SK-N-SH (cell line): ENCODE measurements at regions not wholly inside any gene's neighbourhood (a gene's known extent, or its start where the extent isn't known, plus 50 kb on each side); places are given as distances from the start of the nearest gene placed in this dataset.
"Not testable (repeated sequence)": the region's sequence is repeated elsewhere in the genome, so short reads cannot be mapped to it uniquely, and the experiment has no call there.

Experiments
- CTCF ChIA-PET: fragments of 300-600, 350-600 bp; formaldehyde crosslinking; extraction: SDS; loops from one replicate; lab custom pipeline; 2021; lab: Yijun Ruan, JAX
- POLR2A ChIA-PET: fragments of 350-600 bp; sonication (Branson Sonifier 250); formaldehyde crosslinking; extraction: SDS; loops from one replicate; lab custom pipeline; 2020; ENCODE audit warnings: antibody characterized with exemption, inconsistent platforms; lab: Yijun Ruan, JAX
- DNase-seq: peaks from one replicate; pipeline ENCODE4 v3.0.0; 2012
- H2AFZ ChIP-seq: fragments of 200-600 bp; sonication (generic); 2 replicates; pipeline ENCODE4 v1.8.1; 2016; ENCODE audit warnings: antibody characterized with exemption, mild to moderate bottlenecking, low read depth
- H3F3A ChIP-seq: fragments of 200-600 bp; sonication (generic); replicated peaks from 2 replicates; pipeline ENCODE3; 2016; ENCODE audit warnings: antibody characterized with exemption, mild to moderate bottlenecking; ENCODE audit not compliant: insufficient read depth
- H3K27ac ChIP-seq, 2 experiments: fragments of 200-500 bp in 1 of 2; fragments of 200-600 bp in 1 of 2; sonication (Bioruptor generic) in 1 of 2; sonication (generic), shearing (Covaris generic) in 1 of 2; 2 replicates each; pipeline versions ENCODE4 v1.5.1 to v1.6.1; 2014 to 2016; ENCODE audit warnings: low read depth in 2 of 2, inconsistent platforms in 1 of 2, low read length in 1 of 2, mild to moderate bottlenecking in 1 of 2, mixed read lengths in 1 of 2
- H3K27me3 ChIP-seq: fragments of 200-600 bp; sonication (generic), shearing (Covaris generic); 2 replicates; pipeline ENCODE4 v1.6.1; 2016; ENCODE audit warnings: mixed run types; ENCODE audit not compliant: insufficient read depth
- H3K36me3 ChIP-seq, 2 experiments: fragments of 200-500 bp in 1 of 2; fragments of 200-600 bp in 1 of 2; sonication (Bioruptor generic) in 1 of 2; sonication (generic) in 1 of 2; replicated peaks in 1 of 2; 2 replicates each; pipeline versions ENCODE3 to v1.5.1; 2014 to 2016; ENCODE audit warnings: low read length in 1 of 2, mild to moderate bottlenecking in 1 of 2; ENCODE audit not compliant: insufficient read depth in 2 of 2, control insufficient read depth in 1 of 2
- H3K4me1 ChIP-seq, 2 experiments: fragments of 200-500 bp in 1 of 2; fragments of 200-600 bp in 1 of 2; sonication (Bioruptor generic) in 1 of 2; sonication (generic), shearing (Covaris generic) in 1 of 2; 2 replicates each; pipeline versions ENCODE4 v1.5.1 to v1.6.1; 2014 to 2016; ENCODE audit warnings: low read depth in 1 of 2, low read length in 1 of 2, mixed run types in 1 of 2; ENCODE audit not compliant: insufficient read depth in 2 of 2, control insufficient read depth in 1 of 2
- H3K4me2 ChIP-seq: fragments of 200-600 bp; sonication (generic), shearing (Covaris generic); 2 replicates; pipeline ENCODE4 v1.6.1; 2017; ENCODE audit warnings: mixed run types
- H3K4me3 ChIP-seq, 2 experiments: fragments of 200-500 bp in 1 of 2; fragments of 200-600 bp in 1 of 2; sonication (Bioruptor generic) in 1 of 2; sonication (generic), shearing (Covaris generic) in 1 of 2; 2 replicates each; pipeline versions ENCODE4 v1.5.1 to v1.8.1; 2014 to 2016; ENCODE audit warnings: low read depth in 2 of 2, inconsistent platforms in 1 of 2, low read length in 1 of 2, mild to moderate bottlenecking in 1 of 2, mixed read lengths in 1 of 2, moderate library complexity in 1 of 2
- H3K79me2 ChIP-seq: fragments of 200-600 bp; sonication (generic); 2 replicates; pipeline ENCODE4 v1.8.1; 2017; ENCODE audit warnings: mild to moderate bottlenecking; ENCODE audit not compliant: insufficient read depth
- H3K9ac ChIP-seq: fragments of 200-600 bp; sonication (generic); 2 replicates; pipeline ENCODE4 v1.6.1; 2017; ENCODE audit warnings: mixed run types
- H3K9me2 ChIP-seq: fragments of 200-600 bp; sonication (generic); 2 replicates; pipeline ENCODE4 v1.6.1; 2017; ENCODE audit warnings: mixed run types
- H3K9me3 ChIP-seq: fragments of 200-600 bp; sonication (generic); 2 replicates; pipeline ENCODE4 v1.6.1; 2017; ENCODE audit warnings: mixed run types, mild to moderate bottlenecking, moderate library complexity
- H4K20me1 ChIP-seq: fragments of 200-600 bp; sonication (generic); 2 replicates; pipeline ENCODE4 v1.6.1; 2017; ENCODE audit warnings: mild to moderate bottlenecking, mixed run types; ENCODE audit not compliant: insufficient read depth
- EZH2phosphoT487 ChIP-seq: fragments of 200-600 bp; sonication (generic); IDR thresholded peaks from 2 replicates; pipeline ENCODE4 v1.6.1; 2017; ENCODE audit warnings: low read depth, mixed run types, mild to moderate bottlenecking, antibody characterized with exemption, moderate library complexity, borderline replicate concordance
- FOXJ3 ChIP-seq: sonication (generic); formaldehyde crosslinking; IDR thresholded peaks from 2 replicates; pipeline ENCODE4 v1.5.1; 2020; ENCODE audit warnings: mild to moderate bottlenecking, missing genetic modification reagents
- MAX ChIP-seq: IDR thresholded peaks from 2 replicates; pipeline ENCODE4 v1.4.0; 2012; ENCODE audit warnings: low read depth
- MEF2A ChIP-seq: IDR thresholded peaks from 2 replicates; pipeline ENCODE4 v1.4.0; 2012; ENCODE audit warnings: low read depth, borderline replicate concordance
- NFIC ChIP-seq: IDR thresholded peaks from 2 replicates; pipeline ENCODE4 v1.4.0; 2012; ENCODE audit warnings: borderline replicate concordance
- NRF1 ChIP-seq: IDR thresholded peaks from 2 replicates; pipeline ENCODE4 v1.6.1; 2012; ENCODE audit warnings: low read depth, mild to moderate bottlenecking, low read length
- POLR2AphosphoS5 ChIP-seq: IDR thresholded peaks from 2 replicates; pipeline ENCODE4 v1.6.1; 2012; ENCODE audit warnings: low read depth, low read length
- RFX5 ChIP-seq: IDR thresholded peaks from 2 replicates; pipeline ENCODE4 v1.6.1; 2012; ENCODE audit warnings: mild to moderate bottlenecking, improper control_type of control experiment, low read length
- SIN3A ChIP-seq: IDR thresholded peaks from 2 replicates; pipeline ENCODE4 v1.6.1; 2012; ENCODE audit warnings: low read depth, mild to moderate bottlenecking, low read length, moderate library complexity, borderline replicate concordance
- SMC3 ChIP-seq: IDR thresholded peaks from 2 replicates; pipeline ENCODE4 v1.6.1; 2012; ENCODE audit warnings: low read depth, low read length, improper control_type of control experiment
- USF1 ChIP-seq: IDR thresholded peaks from 2 replicates; pipeline ENCODE4 v1.4.0; 2012; ENCODE audit warnings: low read depth, borderline replicate concordance
- YY1 ChIP-seq: IDR thresholded peaks from 2 replicates; pipeline ENCODE4 v1.4.0; 2012; ENCODE audit warnings: low read depth, mild to moderate bottlenecking
- WGBS: methylation state at CpG from one replicate; pipeline ENCODE4 v1.1.6; 2017; ENCODE audit warnings: low lambda C conversion rate; 5-methylcytosine and 5-hydroxymethylcytosine counted together

GRCh38 chr13:90605664-90606063 lies 741.8 kb upstream of the MIR17HG start:
- no peak overlapping the region for H3K9ac ChIP-seq
- H3F3A ChIP-seq, result no peaks in the 10 kb centered on the region
- H3K36me3 ChIP-seq, result no peaks in the 10 kb centered on the region
- H3K27me3 ChIP-seq, result no peaks in the 10 kb centered on the region
- no peak overlapping the region for H2AFZ ChIP-seq
- H3K27ac ChIP-seq, result no peak overlapping the region
- POLR2A ChIA-PET, result no interaction called here
- no peaks in the 10 kb centered on the region for H3K9me3 ChIP-seq
- no peak for DNase-seq
- CTCF ChIA-PET, result interaction anchor here (1.5 kb wide), 1 partner anchor 45 kb away, joined by 3 read pairs; no protein-coding TSS in a partner anchor
- 48% methylated on average over 1 of the region's 1 CpG for WGBS
- no peaks in the 10 kb centered on the region for H4K20me1 ChIP-seq
- H3K9me2 ChIP-seq, result no peaks in the 10 kb centered on the region
- no peak overlapping the region for H3K4me2 ChIP-seq
- H3K4me3 ChIP-seq, result no peak overlapping the region
- H3K79me2 ChIP-seq, result no peaks in the 10 kb centered on the region
- H3K4me1 ChIP-seq, result no peaks in the 10 kb centered on the region
- TF ChIP-seq EZH2phosphoT487 (no peak), FOXJ3 (CRISPR knock-in tag) (no peak), RFX5 (no peak), YY1 (no peak), SMC3 (no peak), POLR2AphosphoS5 (no peak), MAX (no peak), NRF1 (no peak), NFIC (no peak), SIN3A (no peak)

GRCh38 chr13:90606921-90607320 lies 740.6 kb upstream of the MIR17HG start:
- WGBS, result 48% methylated on average over 6 of the region's 6 CpGs
- H3K36me3 ChIP-seq, H3K9ac ChIP-seq, H3K4me3 ChIP-seq, H3K4me2 ChIP-seq, H4K20me1 ChIP-seq, H3F3A ChIP-seq, H3K9me3 ChIP-seq, H3K4me1 ChIP-seq, H2AFZ ChIP-seq, DNase-seq, POLR2A ChIA-PET, H3K27me3 ChIP-seq, H3K79me2 ChIP-seq, H3K9me2 ChIP-seq, H3K27ac ChIP-seq: not testable (repeated sequence)
- CTCF ChIA-PET, result interaction anchor here (1.5 kb wide), 1 partner anchor 46 kb away, joined by 3 read pairs; no protein-coding TSS in a partner anchor

- no peaks in the 10 kb centered on the region for H3K9me2 ChIP-seq
- no peak overlapping the region for H3K27ac ChIP-seq
- CTCF ChIA-PET, result interaction anchor here (1.4 kb wide), 1 partner anchor 11 kb away, joined by 6 read pairs; no protein-coding TSS in a partner anchor
- H3K4me1 ChIP-seq, result no peaks in the 10 kb centered on the region
- H3K27me3 ChIP-seq, result no peaks in the 10 kb centered on the region
- H3K36me3 ChIP-seq, result no peaks in the 10 kb centered on the region
- no peaks in the 10 kb centered on the region for H4K20me1 ChIP-seq
- WGBS, result 72% methylated on average over 2 of the region's 2 CpGs
- TF ChIP-seq POLR2AphosphoS5, result no peak
- TF ChIP-seq RFX5, result no peak
- TF ChIP-seq MEF2A, result no peak
- no peak for TF ChIP-seq USF1
- no peak for TF ChIP-seq FOXJ3 (CRISPR knock-in tag)
- no peak overlapping the region for H3K4me3 ChIP-seq
- H2AFZ ChIP-seq, result no peak overlapping the region
- POLR2A ChIA-PET, result no interaction called here
- no peak overlapping the region for H3K4me2 ChIP-seq
- no peaks in the 10 kb centered on the region for H3K79me2 ChIP-seq
- H3K9me3 ChIP-seq, result no peaks in the 10 kb centered on the region
- no peaks in the 10 kb centered on the region for H3F3A ChIP-seq
- no peak overlapping the region for H3K9ac ChIP-seq
- DNase-seq, result no peak
These were observed 735.1 kb upstream of the MIR17HG start for GRCh38 chr13:90612391-90612790.
